IMR-90 (cell line): ENCODE measurements at regions not wholly inside any gene's neighbourhood (a gene's known extent, or its start where the extent isn't known, plus 50 kb on each side); places are given as distances from the start of the nearest gene placed in this dataset.

Experiments used
- ATAC-seq: fragments of 200-7000 bp; cut with Tn5 transposase; 2 replicates; pipeline ENCODE4 v1.9.1; 2020; ENCODE audit warnings: low read depth, mild to moderate bottlenecking, moderate library complexity
- BruUV-seq: library from RNA; stranded (reverse); fragments of 400-500 nt; replicated peaks from 2 replicates; lab custom pipeline; 2021; lab: Mats Ljungman, UMichigan
- CTCF ChIA-PET: fragments of 300-600 bp; formaldehyde crosslinking; extraction: SDS; loops from one replicate; lab custom pipeline; 2021; ENCODE audit warnings: antibody characterized with exemption; lab: Yijun Ruan, JAX
- POLR2A ChIA-PET: fragments of 300-600 bp; sonication (Branson Sonifier 250); formaldehyde crosslinking; loops from one replicate; lab custom pipeline; 2022; ENCODE audit warnings: antibody characterized with exemption; ENCODE audit not compliant: unreplicated experiment; lab: Charles Lee
- DNase-seq: peaks from one replicate; pipeline ENCODE4 v3.0.0; 2013
- H2AFZ ChIP-seq: replicated peaks from 2 replicates; pipeline ENCODE3; 2013; ENCODE audit warnings: low read length, mild to moderate bottlenecking; ENCODE audit not compliant: poor library complexity
- H2AK5ac ChIP-seq: 2 replicates; pipeline ENCODE4 v1.6.1; 2013; ENCODE audit warnings: low read depth, low read length, inconsistent platforms
- H2AK9ac ChIP-seq: replicated peaks from 2 replicates; pipeline ENCODE3; 2013; ENCODE audit warnings: mild to moderate bottlenecking, low read depth, low read length, moderate library complexity; ENCODE audit not compliant: poor library complexity
- H2BK120ac ChIP-seq: 2 replicates; pipeline ENCODE4 v1.6.1; 2013; ENCODE audit warnings: low read depth, low read length, inconsistent platforms
- H2BK15ac ChIP-seq: 3 replicates; pipeline ENCODE4 v1.6.1; 2013; ENCODE audit warnings: low read depth, low read length, inconsistent platforms
- H2BK20ac ChIP-seq: 2 replicates; pipeline ENCODE4 v1.6.1; 2013; ENCODE audit warnings: low read depth, mild to moderate bottlenecking, inconsistent platforms, low read length, moderate library complexity
- H2BK5ac ChIP-seq: 2 replicates; pipeline ENCODE4 v1.6.1; 2013; ENCODE audit warnings: mild to moderate bottlenecking, low read depth, low read length, inconsistent platforms; ENCODE audit not compliant: poor library complexity, severe bottlenecking
- H3K14ac ChIP-seq: replicated peaks from 2 replicates; pipeline ENCODE4 v1.6.1; 2013; ENCODE audit warnings: low read depth, low read length, inconsistent platforms
- H3K18ac ChIP-seq: 2 replicates; pipeline ENCODE4 v1.6.1; 2013; ENCODE audit warnings: low read depth, low read length, control low read depth
- H3K23ac ChIP-seq: 2 replicates; pipeline ENCODE4 v1.6.1; 2013; ENCODE audit warnings: low read depth, low read length, inconsistent platforms
- H3K27ac ChIP-seq: 2 replicates; pipeline ENCODE4 v1.5.1; 2013; ENCODE audit warnings: mild to moderate bottlenecking, control low read depth, low read length; ENCODE audit not compliant: insufficient read depth
- H3K27me3 ChIP-seq: 2 replicates; pipeline ENCODE4 v1.6.1; 2013; ENCODE audit warnings: low read length; ENCODE audit not compliant: control insufficient read depth, insufficient read depth
- H3K36me3 ChIP-seq: 2 replicates; pipeline ENCODE4 v1.6.1; 2013; ENCODE audit warnings: low read length, mixed read lengths; ENCODE audit not compliant: control insufficient read depth, insufficient read depth
- H3K4ac ChIP-seq: 2 replicates; pipeline ENCODE4 v1.6.1; 2013; ENCODE audit warnings: low read depth, low read length, inconsistent platforms
- H3K4me1 ChIP-seq: 2 replicates; pipeline ENCODE4 v1.6.1; 2013; ENCODE audit warnings: low read length, mixed read lengths; ENCODE audit not compliant: control insufficient read depth, insufficient read depth
- H3K4me2 ChIP-seq: 2 replicates; pipeline ENCODE4 v1.6.1; 2013; ENCODE audit warnings: low read depth, mild to moderate bottlenecking, control low read depth, low read length, moderate library complexity
- H3K4me3 ChIP-seq: 2 replicates; pipeline ENCODE4 v1.5.1; 2013; ENCODE audit warnings: low read depth, mild to moderate bottlenecking, control low read depth, low read length, moderate library complexity; ENCODE audit not compliant: insufficient read depth
- H3K56ac ChIP-seq: 2 replicates; pipeline ENCODE4 v1.6.1; 2013; ENCODE audit warnings: low read length, inconsistent platforms; ENCODE audit not compliant: insufficient read depth; ENCODE audit errors: extremely low read depth
- H3K79me1 ChIP-seq, 2 experiments: 2 replicates each; pipeline ENCODE4 v1.6.1; 2013; ENCODE audit warnings: low read length in 2 of 2, inconsistent platforms in 1 of 2, low read depth in 1 of 2
- H3K9ac ChIP-seq: 2 replicates; pipeline ENCODE4 v1.6.1; 2013; ENCODE audit warnings: low read depth, low read length, control low read depth
- H3K9me1 ChIP-seq: 2 replicates; pipeline ENCODE4 v1.6.1; 2013; ENCODE audit warnings: low read length, inconsistent platforms; ENCODE audit not compliant: insufficient read depth
- H3K9me3 ChIP-seq: 2 replicates; pipeline ENCODE4 v1.6.1; 2013; ENCODE audit warnings: low read length; ENCODE audit not compliant: control insufficient read depth, insufficient read depth
- H4K20me1 ChIP-seq: 2 replicates; pipeline ENCODE4 v1.6.1; 2013; ENCODE audit warnings: low read length, inconsistent platforms; ENCODE audit not compliant: insufficient read depth
- H4K5ac ChIP-seq: 2 replicates; pipeline ENCODE4 v1.6.1; 2013; ENCODE audit warnings: mild to moderate bottlenecking, low read depth, low read length, control low read depth
- H4K8ac ChIP-seq, 2 experiments: 2 replicates each; pipeline ENCODE4 v1.6.1; 2013; ENCODE audit warnings: low read depth in 2 of 2, low read length in 2 of 2, control low read depth in 1 of 2, inconsistent platforms in 1 of 2
- H4K91ac ChIP-seq: 2 replicates; pipeline ENCODE4 v1.6.1; 2013; ENCODE audit warnings: low read depth, low read length, inconsistent platforms; ENCODE audit not compliant: insufficient read depth
- CTCF ChIP-seq: conservative IDR thresholded peaks from 2 replicates; pipeline ENCODE4 v1.5.1; 2012; ENCODE audit warnings: mild to moderate bottlenecking, low read depth, low read length, improper control_type of control experiment
- ELK1 ChIP-seq: fragments of 150-350 bp; IDR thresholded peaks from 2 replicates; pipeline ENCODE4 v1.6.1; 2016; ENCODE audit warnings: low read depth, mild to moderate bottlenecking, low read length, moderate library complexity, borderline replicate concordance
- MAFK ChIP-seq: IDR thresholded peaks from 2 replicates; pipeline ENCODE4 v1.6.1; 2012; ENCODE audit warnings: low read depth, low read length, improper control_type of control experiment
- MAZ ChIP-seq: IDR thresholded peaks from 2 replicates; pipeline ENCODE4 v1.6.1; 2012; ENCODE audit warnings: low read depth, mild to moderate bottlenecking, low read length, improper control_type of control experiment, moderate library complexity, borderline replicate concordance
- RAD21 ChIP-seq: IDR thresholded peaks from 2 replicates; pipeline ENCODE4 v1.6.1; 2012; ENCODE audit warnings: low read length, improper control_type of control experiment
- whole genome bisulfite sequencing, 2 experiments: methylation state at CpG; one replicate each; pipeline versions ENCODE4 v1.1.5 to v1.1.7; 2013; ENCODE audit warnings: missing lambda C conversion rate in 2 of 2; ENCODE audit not compliant: insufficient read length in 1 of 2; ENCODE audit errors: extremely low coverage in 2 of 2; 5-methylcytosine and 5-hydroxymethylcytosine counted together
- dilution Hi-C: fragments of 300-500 bp; cut with HindIII; formaldehyde crosslinking; loops from one replicate; pipeline ENCODE4 v1.14.3; 2018; ENCODE audit warnings: low sequenced_read_pairs; ENCODE audit not compliant: unreplicated experiment
- in situ Hi-C: fragments of 300-500 bp; cut with MboI; formaldehyde crosslinking; loops from 3 replicates; pipeline ENCODE4 v1.14.3; 2019; ENCODE audit warnings: low sequenced_read_pairs, inconsistent platforms, mixed read lengths
- intact Hi-C: fragments of 100-400 bp; cut with micrococcal nuclease; formaldehyde crosslinking; loops from 2 replicates; pipeline ENCODE4 v1.10.0; 2022

- intact Hi-C loops, result no loop called here
- Histone ChIP-seq H3K27me3 (no peaks in the 10 kb centered on the region), H2BK15ac (no peak overlapping the region), H3K18ac (no peak overlapping the region), H4K91ac (no peak overlapping the region), H2AFZ (no peak overlapping the region), H3K36me3 (no peaks in the 10 kb centered on the region), H2AK9ac (no peak overlapping the region), H3K4me2 (no peak overlapping the region), H3K23ac (no peak overlapping the region), H3K79me1 (no peaks in the 10 kb centered on the region), H2BK120ac (no peak overlapping the region), H3K56ac (no peak overlapping the region), H3K14ac (no peak overlapping the region), H3K9me3 (no peaks in the 10 kb centered on the region), H4K5ac (no peak overlapping the region), H3K9ac (no peak overlapping the region), H3K4me1 (no peaks in the 10 kb centered on the region), H2BK20ac (no peak overlapping the region), H3K4ac (no peak overlapping the region), H2AK5ac (no peak overlapping the region), H4K20me1 (no peaks in the 10 kb centered on the region), H3K27ac (no peak overlapping the region), H3K9me1 (no peaks in the 10 kb centered on the region), H3K4me3 (no peak overlapping the region), H4K8ac (no peak overlapping the region), H2BK5ac (no peak overlapping the region)
- ATAC-seq, result no peak
- ChIA-PET CTCF (no interaction called here), POLR2A (no interaction called here)
- BruUV-seq, result no TSS peak
- no peak for DNase-seq
- dilution Hi-C loops, result no loop called here
- no peak for TF ChIP-seq RAD21
- no peak for TF ChIP-seq MAZ
- TF ChIP-seq CTCF, result no peak
- TF ChIP-seq MAFK, result peak; percentile 61
- no peak for TF ChIP-seq ELK1
- WGBS, 2 experiments, result no CpG with 5 or more reads among the region's 1 CpG
- in situ Hi-C loops, result no loop called here
Observed at GRCh38 chr6:92910646-92911045, 508.7 kb downstream of the EPHA7 start.
